ENCODE measurements at regions not wholly inside any gene's neighbourhood (a gene's known extent, or its start where the extent isn't known, plus 50 kb on each side); places are given as distances from the start of the nearest gene placed in this dataset.
A peak's percentile ranks its signal among the peaks of the same experiment; 100 is the strongest.

- TF ChIP-seq, protein P1, sequence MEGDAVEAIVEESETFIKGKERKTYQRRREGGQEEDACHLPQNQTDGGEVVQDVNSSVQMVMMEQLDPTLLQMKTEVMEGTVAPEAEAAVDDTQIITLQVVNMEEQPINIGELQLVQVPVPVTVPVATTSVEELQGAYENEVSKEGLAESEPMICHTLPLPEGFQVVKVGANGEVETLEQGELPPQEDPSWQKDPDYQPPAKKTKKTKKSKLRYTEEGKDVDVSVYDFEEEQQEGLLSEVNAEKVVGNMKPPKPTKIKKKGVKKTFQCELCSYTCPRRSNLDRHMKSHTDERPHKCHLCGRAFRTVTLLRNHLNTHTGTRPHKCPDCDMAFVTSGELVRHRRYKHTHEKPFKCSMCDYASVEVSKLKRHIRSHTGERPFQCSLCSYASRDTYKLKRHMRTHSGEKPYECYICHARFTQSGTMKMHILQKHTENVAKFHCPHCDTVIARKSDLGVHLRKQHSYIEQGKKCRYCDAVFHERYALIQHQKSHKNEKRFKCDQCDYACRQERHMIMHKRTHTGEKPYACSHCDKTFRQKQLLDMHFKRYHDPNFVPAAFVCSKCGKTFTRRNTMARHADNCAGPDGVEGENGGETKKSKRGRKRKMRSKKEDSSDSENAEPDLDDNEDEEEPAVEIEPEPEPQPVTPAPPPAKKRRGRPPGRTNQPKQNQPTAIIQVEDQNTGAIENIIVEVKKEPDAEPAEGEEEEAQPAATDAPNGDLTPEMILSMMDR (conservative IDR thresholded peaks at IDR 0.05 in 1 of 2, IDR thresholded peaks at IDR 0.05 in 1 of 2; ENCODE audit: low read depth in 1 of 2, low read length in 2 of 2) = peak; percentile 5 to 11
- no peak for TF ChIP-seq EZH2 (IDR thresholded peaks at IDR 0.05; ENCODE audit: low read length, missing control alignments)
Measured at GRCh38 chr1:31127266-31127665, 61.7 kb upstream of the PUM1 start.

Measured in fibroblast of lung (primary cell).